HG02943 (cell line): ENCODE measurements at regions not wholly inside any gene's neighbourhood (a gene's known extent, or its start where the extent isn't known, plus 50 kb on each side); places are given as distances from the start of the nearest gene placed in this dataset.

Experiments
- ATAC-seq: cut with Tn5 transposase; IDR thresholded peaks from one replicate; pipeline ENCODE4 v1.9.1; 2021; ENCODE audit warnings: mild to moderate bottlenecking, low read depth, moderate library complexity; ENCODE audit not compliant: unreplicated experiment

- ATAC-seq: peak; percentile 89
Measured at GRCh38 chr18:38933910-38934510, 1368.4 kb upstream of the CELF4 start.

GRCh38 chr18:38933322-38933721 is 1367.7 kb upstream of the CELF4 start:
- ATAC-seq: peak; percentile 44

GRCh38 chr18:38932752-38933151 is 1367.2 kb upstream of the CELF4 start:
- ATAC-seq: no peak

GRCh38 chr18:38931754-38932050 is 1366.1 kb upstream of the CELF4 start:
- no peak for ATAC-seq

GRCh38 chr18:38930881-38931753 is 1365.5 kb upstream of the CELF4 start:
- no peak for ATAC-seq

- ATAC-seq: no peak
Measured at GRCh38 chr18:38923540-38923939, 1357.9 kb upstream of the CELF4 start.

- ATAC-seq: no peak
Measured at GRCh38 chr18:38923126-38923525, 1357.5 kb upstream of the CELF4 start.

- no peak for ATAC-seq
Measured at GRCh38 chr18:38909972-38910371, 1344.4 kb upstream of the CELF4 start.

GRCh38 chr18:38902796-38903195 is 1337.2 kb upstream of the CELF4 start:
- ATAC-seq: no peak

- ATAC-seq: no peak
Measured at GRCh38 chr18:38900445-38900844, 1334.8 kb upstream of the CELF4 start.

GRCh38 chr18:38900031-38900430 is 1334.4 kb upstream of the CELF4 start:
- ATAC-seq: no peak

GRCh38 chr18:38899252-38899651 is 1333.7 kb upstream of the CELF4 start:
- ATAC-seq: no peak

GRCh38 chr18:38898167-38898566 is 1332.6 kb upstream of the CELF4 start:
- ATAC-seq: no peak

- no peak for ATAC-seq
Measured at GRCh38 chr18:38895560-38895959, 1330.0 kb upstream of the CELF4 start.

- ATAC-seq: no peak
Measured at GRCh38 chr18:38887671-38888020, 1322.0 kb upstream of the CELF4 start.

- ATAC-seq: no peak
Measured at GRCh38 chr18:38886861-38887670, 1321.5 kb upstream of the CELF4 start.

GRCh38 chr18:38886235-38886634 is 1320.6 kb upstream of the CELF4 start:
- no peak for ATAC-seq

- ATAC-seq: no peak
Measured at GRCh38 chr18:38884050-38884449, 1318.5 kb upstream of the CELF4 start.

- ATAC-seq: no peak
Measured at GRCh38 chr18:38883111-38883510, 1317.5 kb upstream of the CELF4 start.

GRCh38 chr18:38879871-38880270 is 1314.3 kb upstream of the CELF4 start:
- no peak for ATAC-seq

GRCh38 chr18:38872342-38872741 is 1306.7 kb upstream of the CELF4 start:
- no peak for ATAC-seq
